NB4 (cell line): ENCODE measurements at regions not wholly inside any gene's neighbourhood (a gene's known extent, or its start where the extent isn't known, plus 50 kb on each side); places are given as distances from the start of the nearest gene placed in this dataset.

Experiments
- DNase-seq: peaks from one replicate; pipeline ENCODE4 v3.0.0; 2010; ENCODE audit warnings: low read depth
- H3K4me3 ChIP-seq: one replicate; pipeline ENCODE4 v1.5.1; 2011; ENCODE audit warnings: mild to moderate bottlenecking, low read depth, low read length, moderate library complexity
- CTCF ChIP-seq: IDR thresholded peaks from one replicate; pipeline ENCODE4 v1.5.1; 2012; ENCODE audit warnings: low read depth, low read length
- MAX ChIP-seq: IDR thresholded peaks from 2 replicates; pipeline ENCODE4 v1.6.1; 2011; ENCODE audit warnings: low read depth, low read length
- MYC ChIP-seq: IDR thresholded peaks from 2 replicates; pipeline ENCODE4 v1.6.1; 2011; ENCODE audit warnings: low read depth, low read length
- POLR2A ChIP-seq: IDR thresholded peaks from 2 replicates; pipeline ENCODE4 v1.6.1; 2011; ENCODE audit warnings: mild to moderate bottlenecking; ENCODE audit not compliant: insufficient read length; ENCODE audit errors: extremely low read depth

GRCh38 chr1:60461925-60462595 is 388.5 kb upstream of the C1orf87 start:
- TF ChIP-seq POLR2A, result no peak
- no peak for TF ChIP-seq MYC
- no peak for TF ChIP-seq MAX
- no peak overlapping the region for H3K4me3 ChIP-seq
- DNase-seq, result no peak

- no peak for TF ChIP-seq POLR2A
- TF ChIP-seq MYC, result no peak
- no peak for TF ChIP-seq CTCF
- TF ChIP-seq MAX, result no peak
Observed at GRCh38 chr1:60458111-60458510, 384.5 kb upstream of the C1orf87 start.

GRCh38 chr1:60449876-60450275 is 376.3 kb upstream of the C1orf87 start:
- DNase-seq, result no peak
- TF ChIP-seq MYC (no peak), MAX (no peak), CTCF (no peak), POLR2A (no peak)

More at GRCh38 chr1:60458111-60458510, 384.5 kb upstream of the C1orf87 start:
- no peak overlapping the region for H3K4me3 ChIP-seq
- no peak for DNase-seq

GRCh38 chr1:60448850-60449249 is 375.3 kb upstream of the C1orf87 start:
- TF ChIP-seq MAX (no peak), CTCF (no peak), POLR2A (no peak), MYC (no peak)
- no peak overlapping the region for H3K4me3 ChIP-seq
- no peak for DNase-seq

More at GRCh38 chr1:60449876-60450275, 376.3 kb upstream of the C1orf87 start:
- no peak overlapping the region for H3K4me3 ChIP-seq

GRCh38 chr1:60444680-60445079 is 371.1 kb upstream of the C1orf87 start:
- DNase-seq, result no peak
- TF ChIP-seq MYC (no peak), POLR2A (no peak), MAX (no peak), CTCF (no peak)
- no peak overlapping the region for H3K4me3 ChIP-seq

GRCh38 chr1:60436186-60436585 is 362.6 kb upstream of the C1orf87 start:
- no peak overlapping the region for H3K4me3 ChIP-seq
- TF ChIP-seq MYC, result no peak
- no peak for TF ChIP-seq POLR2A
- no peak for TF ChIP-seq CTCF
- TF ChIP-seq MAX, result no peak
- DNase-seq, result no peak
